Parathyroid adenoma (tissue), 2 donors: ENCODE measurements at regions not wholly inside any gene's neighbourhood (a gene's known extent, or its start where the extent isn't known, plus 50 kb on each side); places are given as distances from the start of the nearest gene placed in this dataset.

Source experiments
- H2AFZ ChIP-seq: fragments of 300-600 bp; sonication (generic); one replicate; pipeline ENCODE4 v1.7.0; 2017; ENCODE audit warnings: antibody characterized with exemption, mild to moderate bottlenecking
- H3K27ac ChIP-seq: fragments of 300-600 bp; sonication (generic); one replicate; pipeline ENCODE4 v1.7.0; 2017
- H3K27me3 ChIP-seq: fragments of 300-600 bp; sonication (generic); one replicate; pipeline ENCODE4 v1.7.0; 2017; ENCODE audit warnings: low read length; ENCODE audit not compliant: control insufficient read depth, insufficient read depth
- H3K36me3 ChIP-seq: fragments of 300-600 bp; sonication (generic); one replicate; pipeline ENCODE4 v1.7.0; 2017; ENCODE audit warnings: low read length; ENCODE audit not compliant: control insufficient read depth, insufficient read depth
- H3K4me1 ChIP-seq: fragments of 300-600 bp; sonication (generic); one replicate; pipeline ENCODE4 v1.7.0; 2017; ENCODE audit warnings: control low read depth
- H3K4me2 ChIP-seq: fragments of 300-600 bp; sonication (generic); one replicate; pipeline ENCODE4 v1.7.0; 2017; ENCODE audit warnings: low read length
- H3K4me3 ChIP-seq: fragments of 300-600 bp; sonication (generic); one replicate; pipeline ENCODE4 v1.7.0; 2017; ENCODE audit warnings: low read depth, low read length
- H3K79me2 ChIP-seq: fragments of 300-600 bp; sonication (generic); one replicate; pipeline ENCODE4 v1.7.0; 2017; ENCODE audit warnings: control low read depth
- H3K9ac ChIP-seq: fragments of 300-600 bp; sonication (generic); one replicate; pipeline ENCODE4 v1.7.0; 2017; ENCODE audit warnings: mild to moderate bottlenecking
- H3K9me3 ChIP-seq: fragments of 300-600 bp; sonication (generic); one replicate; pipeline ENCODE4 v1.7.0; 2017; ENCODE audit warnings: low read length; ENCODE audit not compliant: control insufficient read depth
- CTCF ChIP-seq: fragments of 300-600 bp; sonication (generic); IDR thresholded peaks from one replicate; pipeline ENCODE4 v1.7.0; 2017; ENCODE audit warnings: antibody characterized with exemption, mild to moderate bottlenecking
- donor health status: primary hyperparathyroidism.

- Histone ChIP-seq H3K4me1 (no peaks in the 10 kb centered on the region), H3K27me3 (no peaks in the 10 kb centered on the region), H3K4me3 (no peak overlapping the region), H2AFZ (no peak overlapping the region), H3K4me2 (no peak overlapping the region), H3K79me2 (no peaks in the 10 kb centered on the region), H3K9me3 (no peaks in the 10 kb centered on the region), H3K27ac (no peak overlapping the region), H3K9ac (no peak overlapping the region), H3K36me3 (no peaks in the 10 kb centered on the region)
- TF ChIP-seq CTCF: no peak
These were observed 119.2 kb downstream of the ACKR3 start for GRCh38 chr2:236688563-236689392.

- Histone ChIP-seq H3K27me3 (no peaks in the 10 kb centered on the region), H3K27ac (no peak overlapping the region), H3K79me2 (no peaks in the 10 kb centered on the region), H3K9me3 (no peaks in the 10 kb centered on the region), H2AFZ (no peak overlapping the region), H3K4me1 (no peaks in the 10 kb centered on the region), H3K4me2 (no peak overlapping the region), H3K4me3 (no peak overlapping the region), H3K36me3 (no peaks in the 10 kb centered on the region), H3K9ac (no peak overlapping the region)
- no peak for TF ChIP-seq CTCF
These were observed 119.7 kb downstream of the ACKR3 start for GRCh38 chr2:236689393-236689700.

GRCh38 chr2:236689981-236690380 is 120.4 kb downstream of the ACKR3 start:
- Histone ChIP-seq H3K36me3 (no peaks in the 10 kb centered on the region), H3K4me2 (no peak overlapping the region), H2AFZ (no peak overlapping the region), H3K4me3 (no peak overlapping the region), H3K27ac (no peak overlapping the region), H3K4me1 (no peaks in the 10 kb centered on the region), H3K27me3 (no peaks in the 10 kb centered on the region), H3K9me3 (no peaks in the 10 kb centered on the region), H3K9ac (no peak overlapping the region), H3K79me2 (no peaks in the 10 kb centered on the region)
- TF ChIP-seq CTCF: no peak

GRCh38 chr2:236690726-236691125 is 121.1 kb downstream of the ACKR3 start:
- H3K27ac ChIP-seq: no peak overlapping the region
- H3K4me2 ChIP-seq: no peak overlapping the region
- H2AFZ ChIP-seq: no peak overlapping the region
- TF ChIP-seq CTCF: no peak
- H3K9me3 ChIP-seq: no peaks in the 10 kb centered on the region
- no peaks in the 10 kb centered on the region for H3K36me3 ChIP-seq
- H3K9ac ChIP-seq: no peak overlapping the region
- no peaks in the 10 kb centered on the region for H3K4me1 ChIP-seq
- H3K79me2 ChIP-seq: no peaks in the 10 kb centered on the region
- no peaks in the 10 kb centered on the region for H3K27me3 ChIP-seq
- H3K4me3 ChIP-seq: no peak overlapping the region

GRCh38 chr2:236691799-236692167 is 122.2 kb downstream of the ACKR3 start:
- no peak overlapping the region for H2AFZ ChIP-seq
- H3K79me2 ChIP-seq: no peaks in the 10 kb centered on the region
- no peak for TF ChIP-seq CTCF
- no peaks in the 10 kb centered on the region for H3K9me3 ChIP-seq
- H3K27me3 ChIP-seq: no peaks in the 10 kb centered on the region
- no peaks in the 10 kb centered on the region for H3K4me1 ChIP-seq
- H3K27ac ChIP-seq: no peak overlapping the region
- no peak overlapping the region for H3K9ac ChIP-seq
- H3K36me3 ChIP-seq: no peaks in the 10 kb centered on the region
- H3K4me3 ChIP-seq: no peak overlapping the region
- no peak overlapping the region for H3K4me2 ChIP-seq
